ENCODE measurements at regions not wholly inside any gene's neighbourhood (a gene's known extent, or its start where the extent isn't known, plus 50 kb on each side); places are given as distances from the start of the nearest gene placed in this dataset.

GRCh38 chr20:51083447-51083846, 60.5 kb upstream of the KCNG1 start:
- no peak for DNase-seq (ENCODE audit: low spot score)
- Histone ChIP-seq H3K27ac (no peak overlapping the region), H3K4me3 (no peak overlapping the region)
- TF ChIP-seq, protein P1, sequence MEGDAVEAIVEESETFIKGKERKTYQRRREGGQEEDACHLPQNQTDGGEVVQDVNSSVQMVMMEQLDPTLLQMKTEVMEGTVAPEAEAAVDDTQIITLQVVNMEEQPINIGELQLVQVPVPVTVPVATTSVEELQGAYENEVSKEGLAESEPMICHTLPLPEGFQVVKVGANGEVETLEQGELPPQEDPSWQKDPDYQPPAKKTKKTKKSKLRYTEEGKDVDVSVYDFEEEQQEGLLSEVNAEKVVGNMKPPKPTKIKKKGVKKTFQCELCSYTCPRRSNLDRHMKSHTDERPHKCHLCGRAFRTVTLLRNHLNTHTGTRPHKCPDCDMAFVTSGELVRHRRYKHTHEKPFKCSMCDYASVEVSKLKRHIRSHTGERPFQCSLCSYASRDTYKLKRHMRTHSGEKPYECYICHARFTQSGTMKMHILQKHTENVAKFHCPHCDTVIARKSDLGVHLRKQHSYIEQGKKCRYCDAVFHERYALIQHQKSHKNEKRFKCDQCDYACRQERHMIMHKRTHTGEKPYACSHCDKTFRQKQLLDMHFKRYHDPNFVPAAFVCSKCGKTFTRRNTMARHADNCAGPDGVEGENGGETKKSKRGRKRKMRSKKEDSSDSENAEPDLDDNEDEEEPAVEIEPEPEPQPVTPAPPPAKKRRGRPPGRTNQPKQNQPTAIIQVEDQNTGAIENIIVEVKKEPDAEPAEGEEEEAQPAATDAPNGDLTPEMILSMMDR (IDR thresholded peaks at IDR 0.05) = no peak

DNA sequence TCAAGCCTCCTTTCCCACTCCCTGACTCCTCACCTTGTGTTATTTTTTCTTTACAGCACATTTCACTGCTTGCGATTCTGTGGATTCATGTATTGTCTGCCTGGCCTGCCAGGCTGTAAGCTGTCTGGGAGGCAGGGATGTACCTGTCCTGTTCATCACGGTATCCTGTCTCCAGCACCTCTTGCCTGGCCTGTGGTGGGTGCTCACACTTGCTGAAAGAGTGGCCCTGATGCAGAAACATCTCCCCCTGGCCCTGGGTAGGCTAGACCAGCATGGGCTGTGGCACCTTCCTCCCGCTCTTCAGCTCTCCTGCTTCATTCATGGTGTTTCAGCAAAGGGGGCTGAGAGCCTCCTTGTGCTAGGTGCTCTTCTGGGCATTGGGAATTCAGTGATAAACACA, 60.1 kb upstream of the KCNG1 start:
- H3K27ac ChIP-seq = no peak overlapping the region
- TF ChIP-seq, protein P1 (IDR thresholded peaks at IDR 0.05) = no peak
- no peak overlapping the region for H3K4me3 ChIP-seq
- no peak for DNase-seq (ENCODE audit: low spot score)

GRCh38 chr20:51080516-51080915, 57.6 kb upstream of the KCNG1 start:
- H3K4me3 ChIP-seq = no peak overlapping the region

GRCh38 chr20:51079488-51079887, 56.6 kb upstream of the KCNG1 start:
- Histone ChIP-seq H3K27ac (no peak overlapping the region), H3K4me3 (no peak overlapping the region)
- TF ChIP-seq, protein P1 (IDR thresholded peaks at IDR 0.05) = no peak
- no peak for DNase-seq (ENCODE audit: low spot score)

More at GRCh38 chr20:51080516-51080915, 57.6 kb upstream of the KCNG1 start:
- DNase-seq (ENCODE audit: low spot score) = no peak
- H3K27ac ChIP-seq = no peak overlapping the region
- TF ChIP-seq, protein P1 (IDR thresholded peaks at IDR 0.05) = no peak

DNA sequence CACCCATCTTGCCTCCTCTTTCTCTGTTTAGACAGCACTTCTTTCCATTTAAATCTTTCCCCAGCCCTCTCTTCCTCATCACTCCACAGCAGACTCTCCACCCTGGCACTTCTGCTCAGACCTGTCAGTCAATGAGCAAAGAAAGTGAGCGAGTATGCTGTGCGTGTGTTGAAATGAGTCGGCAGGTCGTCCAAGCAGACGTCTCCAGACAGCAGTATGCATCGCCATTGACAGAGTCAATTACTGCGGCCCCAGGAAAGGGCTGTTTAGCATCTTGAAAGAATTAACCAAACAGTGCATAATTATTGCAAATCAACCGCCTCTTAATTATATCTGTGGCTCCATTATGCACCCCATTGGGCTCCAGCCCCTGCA, 54.8 kb upstream of the KCNG1 start:
- DNase-seq (ENCODE audit: low spot score) = no peak
- Histone ChIP-seq H3K4me3 (no peak overlapping the region), H3K27ac (no peak overlapping the region)
- TF ChIP-seq, protein P1 (IDR thresholded peaks at IDR 0.05) = no peak

- Histone ChIP-seq H3K27ac (no peak overlapping the region), H3K4me3 (no peak overlapping the region)
- DNase-seq (ENCODE audit: low spot score) = no peak
- TF ChIP-seq, protein P1 (IDR thresholded peaks at IDR 0.05) = no peak
These were observed 54.1 kb upstream of the KCNG1 start for GRCh38 chr20:51076786-51077685.

DNA sequence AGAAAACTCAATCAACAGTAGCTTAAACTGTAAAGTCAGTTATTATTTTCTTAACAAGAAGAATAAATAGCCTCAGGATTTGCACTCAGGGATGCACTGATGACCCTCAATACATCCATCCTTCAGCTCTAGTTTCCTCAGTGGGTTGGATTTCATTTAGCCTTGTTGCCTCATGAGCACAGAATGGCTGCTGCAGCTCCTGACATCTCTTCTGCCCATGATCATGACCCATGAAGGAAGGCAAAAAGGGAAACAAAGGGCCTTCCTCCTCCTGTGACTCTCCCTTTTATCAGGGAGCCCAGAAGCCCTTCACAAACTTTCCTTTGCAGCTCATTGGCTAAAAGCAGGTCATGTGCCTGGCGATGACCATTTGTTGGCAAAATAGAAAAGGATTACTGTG, 51.2 kb upstream of the KCNG1 start:
- TF ChIP-seq, protein P1 (IDR thresholded peaks at IDR 0.05) = no peak
- no peak for DNase-seq (ENCODE audit: low spot score)
- H3K4me3 ChIP-seq = no peak overlapping the region
- H3K27ac ChIP-seq = no peak overlapping the region

All from coronary artery (tissue), 2 donors.